ENCODE measurements at regions not wholly inside any gene's neighbourhood (a gene's known extent, or its start where the extent isn't known, plus 50 kb on each side); places are given as distances from the start of the nearest gene placed in this dataset.

DNA sequence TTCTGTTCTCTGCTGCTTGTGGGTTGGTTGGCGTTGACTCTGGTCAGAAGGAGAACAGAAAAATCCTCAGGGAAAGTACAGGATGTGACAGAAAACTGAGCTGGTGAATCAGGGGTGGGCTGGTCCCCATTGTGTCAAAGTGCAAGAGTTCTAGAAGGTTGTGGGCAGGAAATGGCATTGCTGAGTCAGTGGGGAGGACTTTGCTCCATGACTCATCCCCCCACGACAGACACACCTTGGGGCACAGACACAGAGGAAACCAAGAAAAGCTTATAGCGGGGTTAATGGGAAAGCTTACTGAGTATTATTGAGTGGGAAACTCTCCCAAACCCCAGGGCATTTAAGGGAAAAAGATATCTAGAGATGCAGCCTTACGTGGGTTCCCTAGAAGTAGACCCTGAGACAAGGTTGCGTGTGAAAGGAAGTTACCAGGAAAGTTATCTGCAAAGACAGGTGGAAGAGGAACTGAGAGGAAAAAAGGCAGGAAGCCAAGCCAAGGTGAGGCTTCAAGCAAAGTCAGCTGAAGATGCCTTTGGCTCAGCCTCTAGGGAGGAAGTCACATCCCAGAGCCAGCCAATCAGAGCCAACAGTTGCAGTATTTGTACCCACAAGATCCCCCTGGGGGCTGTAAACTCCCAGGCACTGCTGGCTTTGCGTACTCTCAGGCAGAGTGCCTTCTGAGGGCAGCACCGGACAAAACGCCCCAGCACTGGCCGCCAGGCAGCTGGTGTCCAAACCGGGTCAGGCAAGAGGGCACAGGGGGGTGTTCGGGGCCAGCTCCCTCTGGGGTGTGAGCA lies 86.4 kb downstream of the FOXL1 start:
- DNase-seq = no peak

GRCh38 chr16:86665319-86665675 lies 86.9 kb downstream of the FOXL1 start:
- no peak for DNase-seq

- DNase-seq = no peak
Observed at GRCh38 chr16:86665929-86666328, 87.6 kb downstream of the FOXL1 start.

DNA sequence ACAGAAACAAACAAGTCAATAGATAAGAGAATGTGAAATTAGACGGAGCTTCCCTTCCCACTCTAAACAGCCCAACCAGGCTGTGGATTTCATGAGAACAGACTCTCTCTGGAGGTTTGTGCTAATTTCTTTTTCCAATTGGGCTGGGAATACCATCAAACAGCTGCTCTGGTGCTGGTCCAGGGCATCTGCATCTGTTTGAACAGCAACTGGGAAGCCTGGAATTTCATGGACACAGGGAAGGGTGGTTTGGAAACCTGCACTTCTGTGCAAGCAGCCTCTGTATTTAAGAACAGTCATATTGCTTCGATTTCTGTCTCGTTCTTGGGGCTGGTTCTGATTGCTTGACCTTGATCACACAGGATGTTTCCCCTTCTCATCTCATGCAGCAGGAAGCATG lies 88.7 kb downstream of the FOXL1 start:
- DNase-seq = no peak

GRCh38 chr16:86668136-86668910 lies 90.0 kb downstream of the FOXL1 start:
- DNase-seq = no peak

GRCh38 chr16:86669285-86669805 lies 91.0 kb downstream of the FOXL1 start:
- DNase-seq = no peak

DNA sequence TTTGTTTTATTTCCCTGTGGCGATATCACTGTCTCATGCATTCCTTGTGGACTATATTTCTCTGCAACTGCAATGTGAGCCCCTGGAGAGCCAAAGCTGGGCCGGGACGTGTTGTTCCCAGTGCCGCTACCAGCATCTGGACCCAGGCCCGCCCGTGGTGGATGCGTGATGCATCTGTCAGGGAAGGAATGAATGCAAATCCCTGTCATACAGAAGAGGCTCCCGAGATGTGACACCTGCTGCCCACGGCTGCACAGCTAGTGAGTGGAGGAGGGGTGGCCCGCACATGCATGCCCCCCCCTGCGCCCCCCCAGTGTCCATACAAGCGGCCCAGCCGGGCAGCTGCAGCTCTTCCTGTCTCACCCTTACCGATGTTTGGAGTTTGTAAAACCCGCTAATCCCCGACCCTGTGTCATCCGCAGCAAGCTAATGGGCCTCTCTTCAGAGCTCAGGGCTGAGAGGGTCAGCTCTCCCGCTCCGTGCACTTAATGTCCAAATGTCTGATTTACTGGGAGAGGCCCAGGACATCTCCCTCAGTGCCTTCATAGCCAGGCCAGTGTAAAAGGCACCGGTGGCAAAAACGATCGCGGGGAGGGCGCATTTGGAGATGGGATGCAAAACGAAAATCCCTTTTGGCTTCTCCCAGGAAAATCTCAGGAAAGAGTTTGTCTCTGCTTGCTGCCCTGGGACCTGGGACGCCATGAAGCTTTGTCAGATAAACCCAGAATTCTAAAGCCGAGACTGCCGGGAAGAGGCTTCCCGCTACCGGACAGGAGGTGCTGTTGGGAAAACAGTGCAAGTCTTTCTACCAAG lies 91.8 kb downstream of the FOXL1 start:
- no peak for DNase-seq

DNA sequence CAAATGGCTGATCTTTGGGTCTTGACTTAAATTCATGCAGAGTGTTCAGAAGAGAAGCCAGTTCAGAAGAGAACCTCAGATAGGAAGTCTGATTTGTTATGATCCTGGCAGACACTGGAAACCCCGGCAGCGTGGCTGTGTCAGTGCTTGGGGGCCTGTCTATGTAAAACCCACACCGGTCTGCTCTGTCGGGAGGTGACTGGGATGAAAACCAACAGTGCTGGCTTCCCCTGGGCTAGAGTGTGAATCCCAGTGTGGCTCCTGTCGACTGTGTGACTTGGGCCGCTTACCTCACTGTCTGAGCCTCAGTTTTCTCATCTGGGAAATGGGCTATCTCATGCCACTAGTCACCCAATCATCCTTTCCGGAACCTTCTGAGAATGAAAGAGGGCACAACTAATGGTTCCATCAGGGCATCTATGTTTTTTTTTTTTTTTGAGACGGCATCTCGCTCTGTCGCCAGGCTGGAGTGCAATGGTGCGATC lies 92.4 kb downstream of the FOXL1 start:
- no peak for DNase-seq

- no peak for DNase-seq
Observed at GRCh38 chr16:86671486-86672178, 93.3 kb downstream of the FOXL1 start.

- DNase-seq = no peak
Observed at GRCh38 chr16:86672179-86672863, 94.0 kb downstream of the FOXL1 start.

GRCh38 chr16:86673090-86673955 lies 95.0 kb downstream of the FOXL1 start:
- DNase-seq = no peak

GRCh38 chr16:86673956-86674453 lies 95.7 kb downstream of the FOXL1 start:
- DNase-seq = no peak

GRCh38 chr16:86676254-86676670 lies 97.9 kb downstream of the FOXL1 start:
- DNase-seq = no peak

GRCh38 chr16:86679490-86679889 lies 101.1 kb downstream of the FOXL1 start:
- no peak for DNase-seq

- no peak for DNase-seq
Observed at GRCh38 chr16:86680162-86680561, 101.8 kb downstream of the FOXL1 start.

- no peak for DNase-seq
Observed at GRCh38 chr16:86680661-86681030, 102.3 kb downstream of the FOXL1 start.

DNA sequence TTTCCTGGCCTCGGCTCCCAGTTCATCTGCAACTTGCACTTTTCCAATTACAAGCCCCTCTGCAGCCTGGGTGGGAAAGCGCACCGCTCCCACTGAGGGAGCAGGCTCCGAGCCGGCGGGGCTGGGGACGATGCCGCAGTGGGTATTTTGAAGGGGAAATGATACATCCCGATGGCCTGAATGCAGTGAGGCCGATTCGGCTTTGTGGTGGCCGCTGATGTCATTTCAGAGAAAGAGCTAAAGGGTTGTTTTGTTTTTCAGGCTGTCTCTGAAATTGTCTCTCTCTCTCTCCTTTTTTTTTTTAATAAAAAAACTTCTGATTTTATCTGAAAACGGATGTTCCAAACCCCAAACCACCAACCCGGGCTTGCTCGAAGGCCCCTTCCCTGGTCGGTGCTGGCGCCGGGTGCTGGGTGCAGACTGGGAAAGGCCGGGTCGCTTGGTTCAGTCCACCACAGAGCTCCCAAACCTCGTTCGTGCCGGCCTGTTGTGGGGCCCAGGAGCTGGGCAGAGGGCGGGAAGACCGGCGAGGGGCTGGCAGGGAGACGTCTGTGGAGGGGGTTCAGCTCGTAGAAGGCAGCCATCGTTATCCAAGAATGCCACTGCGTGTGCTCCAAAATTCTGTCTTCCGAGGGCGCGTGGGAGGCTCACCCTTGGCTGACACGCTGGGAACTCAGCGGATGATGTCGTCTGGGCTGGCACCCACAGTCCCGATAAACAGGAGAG lies 102.8 kb downstream of the FOXL1 start:
- DNase-seq = no peak

DNA sequence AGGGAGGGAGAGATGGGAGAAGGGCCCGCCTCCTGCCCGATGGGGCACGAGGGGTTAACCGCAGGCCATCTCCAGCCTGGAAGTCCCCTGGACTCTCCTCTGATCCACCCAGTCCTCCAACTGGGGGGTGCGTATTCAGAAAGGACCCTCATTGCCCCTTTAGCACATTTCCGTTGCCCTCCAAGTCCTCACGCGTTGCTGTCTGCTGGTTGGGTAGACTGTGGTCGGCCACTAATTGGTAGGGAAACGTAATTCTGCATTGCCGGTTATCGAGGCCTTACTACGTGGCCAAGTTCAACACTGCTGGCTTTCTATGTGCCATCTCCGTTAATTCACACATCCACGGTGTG lies 103.4 kb downstream of the FOXL1 start:
- DNase-seq = no peak

GRCh38 chr16:86682219-86682904 lies 104.0 kb downstream of the FOXL1 start:
- no peak for DNase-seq
